ENCODE measurements at regions not wholly inside any gene's neighbourhood (a gene's known extent, or its start where the extent isn't known, plus 50 kb on each side); places are given as distances from the start of the nearest gene placed in this dataset.

GRCh38 chr1:80962564-80962963, 838.2 kb upstream of the ADGRL2 start:
- TF ChIP-seq CTCF (IDR thresholded peaks at IDR 0.05; ENCODE audit: control extremely low read depth in 1 of 3, insufficient read depth in 1 of 3, low read depth in 1 of 3, low read length in 3 of 3) (no peak), POLR2AphosphoS5 (IDR thresholded peaks at IDR 0.05; ENCODE audit: low read depth, low read length) (no peak), POLR2A (IDR thresholded peaks at IDR 0.05; ENCODE audit: control extremely low read depth in 1 of 2, low read depth in 2 of 2, low read length in 2 of 2) (no peak), MAFK (IDR thresholded peaks at IDR 0.05; ENCODE audit: low read depth, low read length) (no peak), CEBPB (IDR thresholded peaks at IDR 0.05; ENCODE audit: low read depth, low read length) (no peak), MAX (IDR thresholded peaks at IDR 0.05) (no peak), EZH2 (IDR thresholded peaks at IDR 0.05; ENCODE audit: low read depth, low read length, severe bottlenecking) (no peak), SP4 (IDR thresholded peaks at IDR 0.05; ENCODE audit: low read length) (no peak), EP300 (IDR thresholded peaks at IDR 0.05; ENCODE audit: borderline replicate concordance in 1 of 2, low read depth in 2 of 2, low read length in 2 of 2) (no peak), KDM5A (IDR thresholded peaks at IDR 0.05; ENCODE audit: low read length) (no peak), BACH1 (IDR thresholded peaks at IDR 0.05; ENCODE audit: low read length) (no peak), USF2 (IDR thresholded peaks at IDR 0.05; ENCODE audit: low read length) (no peak)

All from H1 (cell line).